NCI-H146 treated with DMSO at 0.1 percent for 48 hours (cell line): ENCODE measurements at regions not wholly inside any gene's neighbourhood (a gene's known extent, or its start where the extent isn't known, plus 50 kb on each side); places are given as distances from the start of the nearest gene placed in this dataset.
"Not testable (repeated sequence)": the region's sequence is repeated elsewhere in the genome, so short reads cannot be mapped to it uniquely, and the experiment has no call there.

Experiments
- DNase-seq: peaks from one replicate; lab custom pipeline; 2025; ENCODE audit not compliant: unreplicated experiment; lab: John Stamatoyannopoulos, UW

DNA sequence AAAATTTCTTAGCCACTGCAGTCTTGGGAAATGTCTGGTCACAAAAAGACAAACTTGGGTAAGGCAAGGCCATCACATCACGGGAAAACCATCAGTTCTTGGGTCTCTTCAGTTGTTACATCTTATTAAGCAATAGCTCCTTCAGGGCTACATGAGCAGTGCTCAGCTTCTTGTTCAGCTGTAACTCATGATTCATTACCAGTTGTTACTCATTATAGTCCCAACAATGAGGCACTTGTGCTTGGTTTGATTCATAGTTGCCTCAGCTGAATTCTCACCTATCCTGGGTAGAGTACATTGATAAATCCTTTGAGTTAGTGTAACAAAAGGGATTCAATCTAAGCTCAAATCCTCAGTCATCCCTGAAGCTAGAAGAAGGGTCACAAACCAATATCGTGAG lies 102.4 kb upstream of the DCC start:
- no peak for DNase-seq

DNA sequence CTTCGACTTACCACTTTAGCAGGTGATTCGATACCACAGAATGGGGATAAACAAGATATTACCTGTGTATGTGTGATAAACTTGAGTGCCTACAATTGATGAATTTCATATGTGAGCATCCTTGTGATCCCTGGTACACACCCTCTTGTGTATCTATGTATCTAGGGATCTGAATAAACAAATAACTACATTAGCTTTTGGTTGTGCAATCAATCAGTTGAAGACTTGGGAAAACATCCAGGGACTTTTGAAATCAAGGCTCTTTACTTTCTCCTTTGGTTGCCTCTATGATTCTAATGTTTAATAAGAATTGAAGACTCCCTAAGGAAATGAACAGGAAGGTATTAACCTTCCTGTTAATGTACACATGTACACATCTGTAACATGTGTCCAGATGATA lies 97.3 kb upstream of the DCC start:
- no peak for DNase-seq

DNA sequence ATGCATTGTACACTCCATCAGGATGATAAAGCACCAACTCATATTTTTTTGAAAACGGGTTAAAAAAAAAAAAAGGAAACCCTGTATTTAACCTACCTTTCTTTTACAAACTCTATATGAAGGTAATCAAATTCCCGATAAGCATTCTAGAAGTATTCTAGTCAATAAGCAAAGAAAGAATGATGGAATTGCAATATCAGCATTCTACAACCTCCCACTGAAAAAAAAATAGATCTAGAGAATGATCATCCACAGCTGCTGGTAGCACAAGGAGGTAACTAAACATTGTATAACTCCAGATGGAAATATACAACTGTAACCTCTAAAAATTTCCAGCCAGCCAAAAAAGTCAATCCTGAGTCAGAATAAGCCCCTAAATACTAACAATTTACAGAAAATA lies 95.3 kb upstream of the DCC start:
- DNase-seq, result no peak

- no peak for DNase-seq
Measured at GRCh38 chr18:52254367-52254766, 85.6 kb upstream of the DCC start.

GRCh38 chr18:52257417-52257816 lies 82.6 kb upstream of the DCC start:
- not testable (repeated sequence) for DNase-seq

- DNase-seq, result no peak
Measured at GRCh38 chr18:52275817-52276216, 64.2 kb upstream of the DCC start.

- DNase-seq, result no peak
Measured at GRCh38 chr18:52277785-52278184, 62.2 kb upstream of the DCC start.

GRCh38 chr18:52278191-52278590 lies 61.8 kb upstream of the DCC start:
- no peak for DNase-seq

DNA sequence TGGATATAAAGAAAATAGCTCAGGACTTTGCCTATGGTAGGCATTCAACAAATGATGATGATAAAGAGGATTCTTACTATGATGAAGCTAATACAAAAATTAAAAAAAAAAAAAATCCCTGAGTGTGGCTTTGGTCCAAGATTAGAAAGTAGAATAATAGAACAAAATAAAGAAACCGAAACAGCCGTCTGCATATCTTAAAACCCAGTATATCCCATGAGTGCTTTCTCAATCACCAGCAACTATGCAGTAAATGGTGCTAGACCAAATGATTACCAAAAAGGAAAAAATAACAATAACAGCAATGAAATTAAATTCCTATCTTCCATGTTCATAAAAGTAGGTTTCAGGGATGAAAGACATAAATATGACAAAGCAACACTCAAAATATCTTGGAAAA lies 59.3 kb upstream of the DCC start:
- no peak for DNase-seq

GRCh38 chr18:52283927-52284326 lies 56.1 kb upstream of the DCC start:
- no peak for DNase-seq

DNA sequence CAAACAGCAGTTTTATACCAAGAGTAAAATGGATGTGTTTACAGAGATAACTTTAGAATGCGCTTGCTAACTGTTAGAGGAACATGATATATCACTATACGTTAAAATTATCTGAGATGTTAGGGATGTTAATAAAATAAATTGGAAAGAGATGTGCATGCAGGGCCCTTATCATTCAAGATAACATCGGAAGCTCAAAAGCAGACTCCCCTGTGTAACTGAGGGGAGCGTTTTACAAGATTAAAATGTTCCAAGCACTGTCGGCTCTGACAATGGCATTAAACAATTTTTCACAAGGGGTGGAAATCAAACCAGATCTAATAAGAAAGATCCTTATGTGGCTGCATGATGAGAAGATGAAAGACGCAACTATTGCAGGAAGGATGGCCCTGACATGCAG lies 53.3 kb upstream of the DCC start:
- no peak for DNase-seq

GRCh38 chr18:52287151-52287550 lies 52.8 kb upstream of the DCC start:
- no peak for DNase-seq

DNA sequence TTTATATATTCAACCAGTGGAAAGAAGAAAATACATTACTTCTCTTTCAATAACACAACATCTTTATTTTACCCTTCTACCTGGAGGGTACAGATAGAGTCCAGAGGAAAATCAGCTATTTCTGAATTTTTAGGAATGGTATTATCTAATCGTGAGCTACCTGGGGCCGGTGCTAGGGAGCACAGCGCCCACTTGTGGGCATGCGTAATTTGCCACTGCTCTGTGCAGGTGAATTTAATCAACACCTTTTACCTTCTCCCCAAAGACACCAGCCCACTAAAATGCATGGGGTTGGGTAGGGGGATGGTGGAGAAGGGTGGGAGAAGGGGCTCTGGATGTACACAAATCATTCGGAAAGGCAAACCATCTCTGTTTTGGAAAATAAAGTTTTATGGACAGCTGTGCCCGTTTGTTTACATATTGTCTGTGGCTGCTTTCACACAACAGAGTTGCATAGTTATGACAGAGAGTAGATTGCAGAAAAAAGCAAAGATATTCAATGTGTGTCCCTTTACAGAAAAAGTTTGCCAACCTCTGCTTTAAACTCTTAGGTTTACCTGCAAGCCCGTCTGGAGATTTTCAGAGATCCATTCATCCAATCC lies 51.5 kb upstream of the DCC start:
- DNase-seq, result peak; percentile 67

GRCh38 chr18:52289392-52289791 lies 50.6 kb upstream of the DCC start:
- DNase-seq, result no peak
